Stomach (tissue), 8 donors: ENCODE measurements at regions not wholly inside any gene's neighbourhood (a gene's known extent, or its start where the extent isn't known, plus 50 kb on each side); places are given as distances from the start of the nearest gene placed in this dataset.

Source experiments
- DNase-seq, 2 donors: peaks; one replicate each; pipeline versions ENCODE4 v3.0.0 to v3.0.0-alpha.2; 2013 to 2019
- H3K27ac ChIP-seq, 5 donors: fragments of 200-600 bp in 4 of 5; sonication (generic) in 4 of 5; one replicate each; pipeline ENCODE4 v1.5.1; 2013 to 2019; ENCODE audit warnings: mild to moderate bottlenecking in 1 of 5, moderate library complexity in 1 of 5
- H3K27me3 ChIP-seq, 3 donors: fragments of 200-600 bp; sonication (generic); one replicate each; pipeline ENCODE4 v1.5.1; 2017 to 2019; ENCODE audit warnings: mixed run types in 1 of 3
- H3K36me3 ChIP-seq, 4 donors: fragments of 200-600 bp; sonication (generic); 1 replicate in 3 of 4; 2 replicates in 1 of 4; pipeline ENCODE4 v1.5.1; 2016 to 2019
- H3K4me1 ChIP-seq, 4 donors: fragments of 200-600 bp; sonication (generic); one replicate each; pipeline ENCODE4 v1.5.1; 2016 to 2019
- H3K4me3 ChIP-seq, 4 donors: fragments of 200-600 bp; sonication (generic) in 3 of 4; one replicate each; pipeline ENCODE4 v1.5.1; 2016 to 2019; ENCODE audit warnings: mild to moderate bottlenecking in 1 of 4
- H3K9me3 ChIP-seq, 4 donors: fragments of 200-600 bp; sonication (generic); one replicate each; pipeline ENCODE4 v1.5.1; 2016 to 2019
- EP300 ChIP-seq: sonication (generic); formaldehyde crosslinking; IDR thresholded peaks from one replicate; pipeline ENCODE4 v1.6.1; 2017; ENCODE audit warnings: antibody characterized with exemption
- POLR2A ChIP-seq, 4 donors: fragments of 450-650 bp; IDR thresholded peaks; one replicate each; pipeline ENCODE4 v1.6.1; 2016; ENCODE audit warnings: antibody characterized with exemption in 4 of 4, control low read depth in 2 of 4, mild to moderate bottlenecking in 1 of 4, moderate library complexity in 1 of 4
- POLR2AphosphoS5 ChIP-seq, 3 donors: sonication (generic); formaldehyde crosslinking; IDR thresholded peaks; one replicate each; pipeline ENCODE4 v1.6.1; 2016; ENCODE audit warnings: antibody characterized with exemption in 3 of 3
- WGBS, 5 donors: extraction: QIAGEN DNeasy Blood & Tissue Kit in 3 of 5; methylation state at CpG; one replicate each; pipeline versions ENCODE4 v1.1.5 to v1.1.7; 2013 to 2018; 5-methylcytosine and 5-hydroxymethylcytosine counted together
- intact Hi-C: fragments of 100-400 bp; cut with DNase I; formaldehyde crosslinking; loops from one replicate; pipeline ENCODE4 v1.15.1; 2023; ENCODE audit warnings: low total_unique reads
- TF ChIP-seq, protein P1 (sequence below), 7 experiments: fragments of 450-650 bp in 4 of 7; fragments of 200-600 bp in 3 of 7; sonication (generic) in 3 of 7; IDR thresholded peaks; one replicate each; pipeline ENCODE4 v1.5.1; 2016 to 2019; ENCODE audit warnings: antibody characterized with exemption in 7 of 7, control low read depth in 2 of 7, mild to moderate bottlenecking in 1 of 7
- donor health status: healthy with polysubstance abuse.
- donor health status: Bipolar disorder and iron deficiency.
- donor health status: healthy.

DNA sequence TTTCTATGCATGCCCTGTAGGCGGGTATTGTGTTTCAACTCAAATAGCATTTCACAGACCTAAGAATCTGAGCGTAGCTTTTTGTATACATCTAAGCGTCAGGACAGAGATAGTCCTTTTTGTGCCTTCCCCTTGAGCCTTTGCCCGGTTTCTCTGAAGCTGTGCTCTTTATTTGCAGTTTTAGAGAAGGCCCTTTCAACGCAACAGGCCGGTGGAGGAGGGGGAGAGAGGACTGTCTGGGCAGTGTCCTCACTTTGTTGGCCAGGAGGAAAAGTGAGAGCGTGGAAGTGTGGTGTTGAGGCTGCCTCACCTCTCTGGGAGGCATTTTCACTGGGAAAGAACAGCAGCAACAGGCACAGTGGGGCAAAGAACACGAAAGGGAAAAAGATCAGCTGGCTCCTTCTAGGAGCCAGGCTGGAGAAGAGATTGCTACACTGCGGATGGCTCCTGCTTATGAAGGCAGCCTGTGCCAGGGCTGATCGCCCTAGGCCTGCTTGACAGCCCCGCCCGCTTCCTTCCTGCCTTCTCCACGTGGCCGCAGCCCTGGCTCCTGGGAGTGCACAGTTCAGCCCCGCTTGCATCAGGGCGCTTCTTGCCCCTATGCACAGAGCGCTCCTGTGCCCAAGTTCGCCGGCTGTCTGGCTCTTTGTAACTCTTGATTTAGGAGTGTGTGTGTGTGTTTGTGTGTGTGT, 195.6 kb upstream of the POU3F3 start:
- WGBS, 5 donors: 35 to 55% (median 48%) methylated on average over 19 of the region's 19 CpGs
- peak in 1 of 2 donors; percentile 65 for DNase-seq
- no peaks in the 10 kb centered on the region for H3K9me3 ChIP-seq
- H3K4me3 ChIP-seq: no peak overlapping the region
- H3K27ac ChIP-seq: no peak overlapping the region
- TF ChIP-seq POLR2AphosphoS5 (IDR thresholded peaks at IDR 0.05): no peak
- TF ChIP-seq, protein P1, sequence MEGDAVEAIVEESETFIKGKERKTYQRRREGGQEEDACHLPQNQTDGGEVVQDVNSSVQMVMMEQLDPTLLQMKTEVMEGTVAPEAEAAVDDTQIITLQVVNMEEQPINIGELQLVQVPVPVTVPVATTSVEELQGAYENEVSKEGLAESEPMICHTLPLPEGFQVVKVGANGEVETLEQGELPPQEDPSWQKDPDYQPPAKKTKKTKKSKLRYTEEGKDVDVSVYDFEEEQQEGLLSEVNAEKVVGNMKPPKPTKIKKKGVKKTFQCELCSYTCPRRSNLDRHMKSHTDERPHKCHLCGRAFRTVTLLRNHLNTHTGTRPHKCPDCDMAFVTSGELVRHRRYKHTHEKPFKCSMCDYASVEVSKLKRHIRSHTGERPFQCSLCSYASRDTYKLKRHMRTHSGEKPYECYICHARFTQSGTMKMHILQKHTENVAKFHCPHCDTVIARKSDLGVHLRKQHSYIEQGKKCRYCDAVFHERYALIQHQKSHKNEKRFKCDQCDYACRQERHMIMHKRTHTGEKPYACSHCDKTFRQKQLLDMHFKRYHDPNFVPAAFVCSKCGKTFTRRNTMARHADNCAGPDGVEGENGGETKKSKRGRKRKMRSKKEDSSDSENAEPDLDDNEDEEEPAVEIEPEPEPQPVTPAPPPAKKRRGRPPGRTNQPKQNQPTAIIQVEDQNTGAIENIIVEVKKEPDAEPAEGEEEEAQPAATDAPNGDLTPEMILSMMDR (IDR thresholded peaks at IDR 0.05): no peak
- no peak for TF ChIP-seq POLR2A (IDR thresholded peaks at IDR 0.05)
- TF ChIP-seq EP300: no peak
- H3K36me3 ChIP-seq: no peaks in the 10 kb centered on the region
- intact Hi-C loops: no loop called here
- H3K27me3 ChIP-seq: peaks cover 0 to 38% (median 7%) of the 10 kb centered on the region in 3 donors
- peaks cover 0 to 10% (median 5%) of the 10 kb centered on the region in 4 donors for H3K4me1 ChIP-seq

DNA sequence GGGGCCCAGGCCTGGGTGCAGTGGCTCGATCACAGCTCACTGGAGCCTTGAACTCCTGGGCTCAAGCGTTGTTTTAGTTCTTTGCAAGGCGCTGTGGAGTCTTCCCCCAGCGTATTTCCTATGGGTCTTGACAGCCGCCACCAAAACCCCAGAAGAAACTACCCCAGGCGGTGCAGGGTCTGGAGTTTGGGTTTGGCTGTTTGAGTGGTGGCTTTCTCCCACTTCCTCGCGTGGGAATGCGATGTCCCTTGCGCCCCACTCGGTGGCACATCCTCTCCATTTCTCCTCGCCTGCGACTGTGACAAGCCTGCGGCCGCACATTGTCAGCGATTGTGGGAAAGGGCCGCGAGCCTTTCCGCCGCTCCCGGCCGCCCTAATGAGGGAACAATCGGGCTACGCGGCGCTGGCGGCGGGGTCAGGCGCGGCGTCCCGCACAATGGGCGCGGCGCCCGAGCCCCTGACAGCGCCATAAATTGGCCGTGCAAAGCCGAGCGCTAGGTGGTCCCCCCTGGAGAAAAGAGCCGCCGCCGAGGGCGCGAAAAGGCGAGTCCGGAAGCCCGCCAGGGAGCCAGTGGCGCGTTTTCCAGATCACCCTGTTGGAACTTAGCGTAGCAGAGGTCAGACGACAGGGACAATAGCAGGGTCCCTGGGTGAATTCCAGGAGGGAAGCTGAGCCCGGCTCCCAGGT, 194.9 kb upstream of the POU3F3 start:
- peak in 1 of 2 donors; percentile 23 for DNase-seq
- Histone ChIP-seq H3K27me3 (peaks cover 0 to 38% (median 7%) of the 10 kb centered on the region in 3 donors), H3K27ac (no peak overlapping the region), H3K4me3 (no peak overlapping the region), H3K4me1 (peaks cover 0 to 10% (median 5%) of the 10 kb centered on the region in 4 donors), H3K36me3 (no peaks in the 10 kb centered on the region), H3K9me3 (no peaks in the 10 kb centered on the region)
- intact Hi-C loops: no loop called here
- 16 to 49% (median 27%) methylated on average over 28 to 53 of the region's 53 CpGs for WGBS, 5 donors
- TF ChIP-seq POLR2AphosphoS5 (IDR thresholded peaks at IDR 0.05): no peak
- no peak for TF ChIP-seq POLR2A (IDR thresholded peaks at IDR 0.05)
- TF ChIP-seq EP300: no peak
- TF ChIP-seq, protein P1 (IDR thresholded peaks at IDR 0.05): no peak

DNA sequence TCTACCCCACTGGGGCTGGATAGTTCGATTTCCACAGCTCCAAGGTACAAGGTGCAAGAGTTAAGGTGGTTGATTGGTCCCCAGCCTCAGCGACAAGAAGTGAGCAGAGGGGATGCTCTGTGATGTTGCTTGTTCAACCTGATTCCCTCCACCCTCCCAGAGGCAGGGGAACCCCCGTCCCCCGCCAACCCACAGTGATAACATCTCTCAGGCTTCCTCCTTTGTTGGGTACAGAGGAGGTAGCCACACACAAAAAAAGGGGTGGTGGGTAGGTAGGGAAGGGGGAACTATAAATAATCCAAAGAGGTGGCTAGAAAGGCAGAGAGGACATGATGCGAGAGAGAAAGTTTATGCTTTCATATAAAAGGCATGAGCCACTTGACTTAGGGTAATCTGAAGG, 192.9 kb upstream of the POU3F3 start:
- TF ChIP-seq EP300 (no peak), POLR2A (IDR thresholded peaks at IDR 0.05) (no peak), POLR2AphosphoS5 (IDR thresholded peaks at IDR 0.05) (no peak)
- TF ChIP-seq, protein P1 (IDR thresholded peaks at IDR 0.05): no peak
- 67 to 84% (median 75%) methylated on average over 5 of the region's 5 CpGs for WGBS, 5 donors
- no peaks in the 10 kb centered on the region for H3K9me3 ChIP-seq
- no peak for DNase-seq
- intact Hi-C loops: no loop called here
- H3K4me3 ChIP-seq: no peak overlapping the region
- peaks cover 0 to 38% (median 7%) of the 10 kb centered on the region in 3 donors for H3K27me3 ChIP-seq
- no peaks in the 10 kb centered on the region for H3K36me3 ChIP-seq
- H3K27ac ChIP-seq: no peak overlapping the region
- H3K4me1 ChIP-seq: peaks cover 0 to 10% (median 5%) of the 10 kb centered on the region in 4 donors

DNA sequence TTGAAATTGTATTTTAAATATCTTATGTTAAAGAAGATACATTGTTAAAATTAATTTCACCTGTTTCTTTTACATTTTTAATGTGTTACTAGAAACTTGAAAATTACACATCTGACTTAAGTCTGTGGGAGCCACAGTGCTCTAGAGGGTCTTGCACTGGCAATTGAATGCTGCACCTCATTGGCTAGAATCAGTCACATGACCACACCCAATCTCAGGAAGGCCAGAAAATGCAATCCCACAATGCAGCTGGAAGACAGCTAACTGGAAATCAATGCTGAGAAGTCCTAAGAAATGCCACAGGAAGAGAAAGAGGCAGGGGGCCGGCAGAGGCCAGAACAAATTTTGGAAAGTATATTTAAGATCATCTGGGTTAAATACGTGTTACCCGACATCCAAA, 189.2 kb upstream of the POU3F3 start:
- Histone ChIP-seq H3K27ac (no peak overlapping the region), H3K9me3 (no peaks in the 10 kb centered on the region), H3K27me3 (peaks cover 0 to 13% (median 0%) of the 10 kb centered on the region in 3 donors), H3K4me3 (no peak overlapping the region), H3K4me1 (no peaks in the 10 kb centered on the region), H3K36me3 (no peaks in the 10 kb centered on the region)
- DNase-seq: no peak
- TF ChIP-seq EP300: no peak
- TF ChIP-seq POLR2AphosphoS5 (IDR thresholded peaks at IDR 0.05): no peak
- no peak for TF ChIP-seq POLR2A (IDR thresholded peaks at IDR 0.05)
- TF ChIP-seq, protein P1 (IDR thresholded peaks at IDR 0.05): no peak
- WGBS, 5 donors: 87 to 96% (median 92%) methylated on average over 3 of the region's 3 CpGs
- intact Hi-C loops: no loop called here
